ENCODE measurements at regions not wholly inside any gene's neighbourhood (a gene's known extent, or its start where the extent isn't known, plus 50 kb on each side); places are given as distances from the start of the nearest gene placed in this dataset.

DNA sequence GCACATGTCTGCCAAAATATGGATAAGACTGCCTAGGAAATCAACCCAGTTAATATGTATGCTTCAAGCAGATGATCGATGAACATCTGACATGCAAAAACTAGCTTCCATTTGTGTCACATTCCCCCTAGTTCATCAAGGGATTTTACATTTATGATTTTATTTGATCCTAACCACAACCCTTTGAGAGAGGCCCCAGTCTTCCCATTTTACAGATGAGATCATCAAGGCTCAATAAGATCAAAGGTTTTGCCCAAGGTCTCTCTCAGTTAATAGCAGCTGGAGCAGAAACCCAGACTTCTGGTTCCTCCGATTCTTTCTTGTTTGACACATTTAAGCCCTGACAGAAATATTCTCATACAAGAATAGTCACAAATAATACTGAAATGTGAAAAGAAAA is 107.7 kb upstream of the PPP2R5A start:
- Histone ChIP-seq H3K4me3 (replicated peaks; ENCODE audit: low read depth, low read length) (no peak overlapping the region), H3K36me3 (ENCODE audit: control insufficient read depth, insufficient read depth, low read length) (no peaks in the 10 kb centered on the region), H3K27me3 (replicated peaks; ENCODE audit: control insufficient read depth, insufficient read depth, low read length) (no peaks in the 10 kb centered on the region; the same call in 1 of the 2 replicates)
- TF ChIP-seq, protein P1, sequence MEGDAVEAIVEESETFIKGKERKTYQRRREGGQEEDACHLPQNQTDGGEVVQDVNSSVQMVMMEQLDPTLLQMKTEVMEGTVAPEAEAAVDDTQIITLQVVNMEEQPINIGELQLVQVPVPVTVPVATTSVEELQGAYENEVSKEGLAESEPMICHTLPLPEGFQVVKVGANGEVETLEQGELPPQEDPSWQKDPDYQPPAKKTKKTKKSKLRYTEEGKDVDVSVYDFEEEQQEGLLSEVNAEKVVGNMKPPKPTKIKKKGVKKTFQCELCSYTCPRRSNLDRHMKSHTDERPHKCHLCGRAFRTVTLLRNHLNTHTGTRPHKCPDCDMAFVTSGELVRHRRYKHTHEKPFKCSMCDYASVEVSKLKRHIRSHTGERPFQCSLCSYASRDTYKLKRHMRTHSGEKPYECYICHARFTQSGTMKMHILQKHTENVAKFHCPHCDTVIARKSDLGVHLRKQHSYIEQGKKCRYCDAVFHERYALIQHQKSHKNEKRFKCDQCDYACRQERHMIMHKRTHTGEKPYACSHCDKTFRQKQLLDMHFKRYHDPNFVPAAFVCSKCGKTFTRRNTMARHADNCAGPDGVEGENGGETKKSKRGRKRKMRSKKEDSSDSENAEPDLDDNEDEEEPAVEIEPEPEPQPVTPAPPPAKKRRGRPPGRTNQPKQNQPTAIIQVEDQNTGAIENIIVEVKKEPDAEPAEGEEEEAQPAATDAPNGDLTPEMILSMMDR (IDR thresholded peaks at IDR 0.05; ENCODE audit: insufficient read depth, low read length, poor library complexity, severe bottlenecking), result no peak
- DNase-seq (ENCODE audit: extremely low read depth, insufficient read length), result no peak

DNA sequence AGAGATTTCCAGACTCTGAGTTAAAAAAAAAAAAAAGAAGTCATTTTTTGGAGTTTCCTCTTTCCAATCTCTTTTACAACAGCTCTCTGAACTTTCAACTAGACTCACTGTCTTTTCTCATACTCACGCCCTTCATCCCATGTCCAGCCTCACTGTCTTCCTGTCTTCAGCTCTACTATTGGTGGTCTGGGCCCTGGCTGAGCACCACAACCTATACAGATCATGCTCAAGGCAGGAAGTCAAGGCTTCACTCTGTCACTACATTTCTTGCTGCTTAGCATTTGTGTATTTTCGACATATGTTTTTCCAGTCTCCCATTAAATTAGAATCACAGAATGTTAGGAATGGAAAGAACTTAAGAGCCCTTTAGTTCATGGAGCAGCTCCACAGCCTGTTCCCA is 106.4 kb upstream of the PPP2R5A start:
- H3K4me3 ChIP-seq (replicated peaks; ENCODE audit: low read depth, low read length), result no peak overlapping the region
- no peaks in the 10 kb centered on the region for H3K36me3 ChIP-seq (ENCODE audit: control insufficient read depth, insufficient read depth, low read length)
- no peaks in the 10 kb centered on the region for H3K27me3 ChIP-seq (replicated peaks; ENCODE audit: control insufficient read depth, insufficient read depth, low read length)
- no peak for DNase-seq (ENCODE audit: extremely low read depth, insufficient read length)
- TF ChIP-seq, protein P1 (IDR thresholded peaks at IDR 0.05; ENCODE audit: insufficient read depth, low read length, poor library complexity, severe bottlenecking), result no peak

DNA sequence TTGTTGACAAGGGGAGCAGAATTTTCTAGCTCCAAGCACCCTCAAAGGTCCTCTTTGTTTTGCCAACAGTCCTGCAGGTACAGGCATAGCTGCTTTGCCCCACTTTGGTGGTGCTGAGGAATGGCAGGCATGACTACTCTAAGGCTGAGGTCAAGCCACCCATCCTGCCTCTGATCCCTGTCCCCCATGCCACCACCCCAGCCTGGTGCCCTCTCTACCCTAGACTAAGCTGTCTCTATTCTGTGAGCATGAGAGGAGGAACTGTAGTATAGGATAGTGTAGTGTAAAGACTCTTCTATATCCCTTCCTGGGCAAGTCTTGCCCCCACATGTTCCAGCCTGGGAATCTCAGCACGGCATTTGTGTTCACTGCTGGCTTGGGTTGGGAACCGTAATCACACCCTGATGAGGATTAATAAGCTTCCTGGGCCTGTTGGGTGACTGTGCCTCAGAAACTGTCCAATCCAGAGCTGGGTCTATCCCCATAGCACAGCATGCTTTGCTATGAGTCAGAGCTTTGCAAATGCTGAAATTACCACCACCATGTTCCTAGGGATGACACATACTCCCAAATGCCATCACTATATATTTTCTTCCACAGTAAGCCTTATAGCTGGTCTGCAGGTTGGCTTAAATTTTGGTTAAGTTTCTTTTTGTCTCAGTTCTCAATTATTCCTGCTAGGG is 105.7 kb upstream of the PPP2R5A start:
- Histone ChIP-seq H3K36me3 (ENCODE audit: control insufficient read depth, insufficient read depth, low read length) (no peaks in the 10 kb centered on the region), H3K4me3 (replicated peaks; ENCODE audit: low read depth, low read length) (no peak overlapping the region), H3K27me3 (replicated peaks; ENCODE audit: control insufficient read depth, insufficient read depth, low read length) (no peaks in the 10 kb centered on the region)
- no peak for DNase-seq (ENCODE audit: extremely low read depth, insufficient read length)
- TF ChIP-seq, protein P1 (IDR thresholded peaks at IDR 0.05; ENCODE audit: insufficient read depth, low read length, poor library complexity, severe bottlenecking), result no peak

DNA sequence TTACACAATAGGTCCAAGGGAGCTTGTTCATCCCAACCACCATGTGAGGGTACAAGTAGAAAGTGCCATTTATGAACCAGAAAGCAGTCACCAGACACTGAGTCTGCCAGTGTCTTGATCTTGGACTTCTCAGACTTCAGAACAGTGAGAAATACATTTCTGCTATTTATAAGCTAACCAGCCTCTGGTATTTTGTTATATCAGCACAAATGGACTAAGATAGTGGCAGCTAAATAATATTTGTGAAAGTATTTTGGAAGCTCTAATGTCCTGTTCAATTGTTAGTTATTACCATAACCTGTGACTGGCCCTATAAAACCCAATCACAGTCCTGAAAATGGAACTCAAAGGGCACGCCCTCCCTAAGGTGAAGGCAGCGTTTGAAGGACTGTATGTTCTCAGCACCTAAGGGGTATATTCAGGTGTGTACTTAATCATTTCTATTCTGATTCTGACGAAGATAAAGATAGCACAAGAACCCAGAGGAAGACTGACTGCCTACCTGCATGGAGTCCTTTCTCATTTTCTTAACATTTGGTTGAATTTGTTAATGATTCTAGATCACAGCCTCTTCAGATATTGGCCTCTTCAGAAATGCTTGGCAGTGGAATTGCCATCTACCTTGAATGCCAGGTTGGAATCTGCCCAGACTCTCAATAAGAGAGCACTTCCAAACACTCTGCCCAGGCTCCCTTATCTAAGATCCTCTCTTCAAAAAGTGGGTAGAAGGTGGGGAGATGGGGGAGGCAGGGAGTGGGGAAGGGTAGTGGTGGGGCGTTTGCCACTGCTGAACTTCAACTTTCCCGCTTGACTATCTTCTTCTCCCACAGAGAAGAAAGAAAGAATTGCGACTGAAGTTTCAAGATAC is 104.0 kb upstream of the PPP2R5A start:
- TF ChIP-seq, protein P1 (IDR thresholded peaks at IDR 0.05; ENCODE audit: insufficient read depth, low read length, poor library complexity, severe bottlenecking), result no peak
- no peaks in the 10 kb centered on the region for H3K27me3 ChIP-seq (replicated peaks; ENCODE audit: control insufficient read depth, insufficient read depth, low read length)
- DNase-seq (ENCODE audit: extremely low read depth, insufficient read length), result no peak
- no peaks in the 10 kb centered on the region for H3K36me3 ChIP-seq (ENCODE audit: control insufficient read depth, insufficient read depth, low read length)
- H3K4me3 ChIP-seq (replicated peaks; ENCODE audit: low read depth, low read length), result no peak overlapping the region

DNA sequence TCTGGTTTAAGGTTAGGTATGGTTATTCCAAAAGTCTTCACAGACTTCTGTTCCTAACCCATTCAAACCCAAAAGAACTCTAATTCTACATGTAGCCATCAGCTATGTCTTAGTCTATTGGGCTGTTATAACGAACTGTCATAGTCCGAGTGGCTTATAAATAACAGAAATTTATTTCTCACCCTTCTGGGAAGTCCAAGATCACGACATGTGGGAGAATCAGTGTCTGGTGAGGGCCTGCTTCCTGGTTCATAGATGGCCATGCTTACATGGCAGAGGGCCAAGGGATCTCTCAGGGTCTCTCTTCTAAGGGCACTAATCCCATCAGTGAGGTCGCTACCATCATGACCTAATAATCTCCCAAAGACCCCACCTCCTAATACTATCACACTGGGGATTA is 103.0 kb upstream of the PPP2R5A start:
- Histone ChIP-seq H3K4me3 (replicated peaks; ENCODE audit: low read depth, low read length) (no peak overlapping the region), H3K27me3 (replicated peaks; ENCODE audit: control insufficient read depth, insufficient read depth, low read length) (no peaks in the 10 kb centered on the region), H3K36me3 (ENCODE audit: control insufficient read depth, insufficient read depth, low read length) (no peaks in the 10 kb centered on the region)
- TF ChIP-seq, protein P1 (IDR thresholded peaks at IDR 0.05; ENCODE audit: insufficient read depth, low read length, poor library complexity, severe bottlenecking), result no peak
- DNase-seq (ENCODE audit: extremely low read depth, insufficient read length), result no peak

All from GM06990 (cell line).